GM12873 (cell line): ENCODE measurements at regions not wholly inside any gene's neighbourhood (a gene's known extent, or its start where the extent isn't known, plus 50 kb on each side); places are given as distances from the start of the nearest gene placed in this dataset.

ENCODE experiments used
- CTCF ChIP-seq: IDR thresholded peaks from 2 replicates; pipeline ENCODE4 v1.5.1; 2012; ENCODE audit warnings: low read depth, mild to moderate bottlenecking, moderate library complexity, low read length, control low read depth; ENCODE audit not compliant: insufficient read depth; ENCODE audit errors: missing control alignments

GRCh38 chr6:82573254-82573972 lies 209.8 kb downstream of the TPBG start:
- TF ChIP-seq CTCF, result no peak

GRCh38 chr6:82576284-82576683 lies 212.7 kb downstream of the TPBG start:
- no peak for TF ChIP-seq CTCF

GRCh38 chr6:82584194-82584695 lies 220.6 kb downstream of the TPBG start:
- TF ChIP-seq CTCF, result no peak

- TF ChIP-seq CTCF, result no peak
Observed at GRCh38 chr6:82584856-82585255, 221.2 kb downstream of the TPBG start.

GRCh38 chr6:82588020-82588419 lies 224.4 kb downstream of the TPBG start:
- TF ChIP-seq CTCF, result no peak

- no peak for TF ChIP-seq CTCF
Observed at GRCh38 chr6:82588859-82589412, 225.3 kb downstream of the TPBG start.

- peak; percentile 25 for TF ChIP-seq CTCF
Observed at GRCh38 chr6:82589509-82590206, 226.0 kb downstream of the TPBG start.
